Neuron (in vitro differentiated cells): ENCODE measurements at regions not wholly inside any gene's neighbourhood (a gene's known extent, or its start where the extent isn't known, plus 50 kb on each side); places are given as distances from the start of the nearest gene placed in this dataset.

Experiments used
- H2AFZ ChIP-seq: one replicate; pipeline ENCODE4 v1.6.1; 2013; ENCODE audit warnings: low read depth, mild to moderate bottlenecking, inconsistent platforms, low read length, moderate library complexity
- H3K27me3 ChIP-seq: one replicate; pipeline ENCODE4 v1.6.1; 2013; ENCODE audit warnings: low read length; ENCODE audit not compliant: insufficient read depth
- H3K36me3 ChIP-seq: one replicate; pipeline ENCODE4 v1.6.1; 2013; ENCODE audit warnings: low read length; ENCODE audit not compliant: insufficient read depth
- H3K4me1 ChIP-seq: one replicate; pipeline ENCODE4 v1.6.1; 2013; ENCODE audit warnings: low read length; ENCODE audit not compliant: insufficient read depth
- H3K4me3 ChIP-seq: 2 replicates; pipeline ENCODE4 v1.5.1; 2013; ENCODE audit warnings: mild to moderate bottlenecking, low read length, moderate library complexity
- H3K9me3 ChIP-seq: one replicate; pipeline ENCODE4 v1.6.1; 2013; ENCODE audit warnings: low read length

DNA sequence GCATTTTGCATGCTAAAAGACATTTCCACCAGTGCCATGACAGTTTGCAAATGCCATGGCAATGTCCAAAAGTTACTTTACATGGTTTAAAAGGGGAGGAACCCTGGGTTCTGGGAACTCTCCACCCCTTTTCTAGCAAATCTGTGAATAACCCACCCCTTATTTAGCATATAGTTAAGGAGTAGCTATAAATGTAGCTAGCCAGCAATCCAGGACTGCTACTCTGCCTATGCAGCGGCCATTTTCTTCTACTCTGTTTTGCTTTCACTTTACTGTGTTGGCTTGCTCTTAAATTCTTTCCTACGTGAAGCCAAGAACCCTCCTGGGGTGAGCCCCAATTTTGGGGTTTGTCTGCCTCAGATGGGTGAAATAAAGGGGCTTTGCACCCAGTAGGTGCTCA lies 141.0 kb downstream of the PTPN11 start:
- Histone ChIP-seq H3K4me3 (no peak overlapping the region), H3K27me3 (no peaks in the 10 kb centered on the region), H2AFZ (no peak overlapping the region), H3K4me1 (peaks cover 26% of the 10 kb centered on the region), H3K36me3 (no peaks in the 10 kb centered on the region), H3K9me3 (no peaks in the 10 kb centered on the region)

DNA sequence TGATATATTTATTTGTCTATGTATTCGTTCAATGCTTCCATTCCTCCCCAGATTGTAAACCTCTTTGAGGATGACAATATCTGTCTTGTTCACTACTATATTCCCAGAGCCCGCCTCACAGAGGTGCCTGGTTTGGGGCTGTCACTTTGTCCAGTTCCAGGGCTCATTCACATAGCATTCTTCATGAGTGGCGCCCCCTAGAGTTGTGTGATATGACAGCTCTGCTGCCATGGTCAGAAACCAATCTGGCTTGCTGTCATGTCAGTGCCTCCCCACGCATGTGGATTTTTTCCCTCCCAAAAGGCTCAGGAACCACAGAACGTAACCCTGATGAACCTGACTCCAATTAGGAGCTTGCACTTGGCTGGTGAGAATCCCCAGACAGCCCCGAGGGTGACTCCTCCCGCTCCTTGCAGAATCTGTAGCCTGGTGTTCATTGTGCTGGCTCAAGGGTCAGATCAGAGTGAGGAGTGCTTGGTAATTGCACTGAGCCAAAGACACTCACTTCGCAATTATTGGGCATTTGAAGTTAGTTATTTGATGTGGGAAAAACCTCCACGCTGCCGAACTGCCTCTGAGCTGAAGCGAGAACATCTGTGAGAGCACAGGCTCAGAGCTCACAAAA lies 145.5 kb downstream of the PTPN11 start:
- Histone ChIP-seq H3K36me3 (no peaks in the 10 kb centered on the region), H3K9me3 (no peaks in the 10 kb centered on the region), H3K4me1 (peaks cover 6% of the 10 kb centered on the region), H2AFZ (no peak overlapping the region), H3K4me3 (no peak overlapping the region), H3K27me3 (no peaks in the 10 kb centered on the region)

DNA sequence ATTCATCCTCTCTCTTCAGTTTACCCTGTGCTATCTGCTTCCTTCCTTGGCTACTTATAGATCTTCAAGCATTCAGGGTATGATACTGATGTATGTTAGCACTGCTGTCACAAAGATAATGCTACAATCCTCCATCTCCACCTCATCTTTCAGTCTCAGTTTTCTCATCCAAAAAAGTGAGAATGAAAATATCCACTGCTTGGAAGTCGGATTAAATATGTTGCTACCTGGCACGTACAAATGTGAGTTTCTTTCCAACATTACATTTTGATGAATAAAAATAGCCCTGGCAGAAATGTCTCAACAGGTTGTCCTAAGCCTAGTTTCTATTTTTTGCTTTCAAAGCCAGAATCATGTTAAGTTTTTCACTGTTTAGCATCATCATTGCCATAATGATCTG lies 149.9 kb downstream of the PTPN11 start:
- peaks cover 3% of the 10 kb centered on the region for H3K4me1 ChIP-seq
- H3K27me3 ChIP-seq = no peaks in the 10 kb centered on the region
- H2AFZ ChIP-seq = no peak overlapping the region
- no peaks in the 10 kb centered on the region for H3K9me3 ChIP-seq
- H3K4me3 ChIP-seq = no peak overlapping the region
- no peaks in the 10 kb centered on the region for H3K36me3 ChIP-seq

DNA sequence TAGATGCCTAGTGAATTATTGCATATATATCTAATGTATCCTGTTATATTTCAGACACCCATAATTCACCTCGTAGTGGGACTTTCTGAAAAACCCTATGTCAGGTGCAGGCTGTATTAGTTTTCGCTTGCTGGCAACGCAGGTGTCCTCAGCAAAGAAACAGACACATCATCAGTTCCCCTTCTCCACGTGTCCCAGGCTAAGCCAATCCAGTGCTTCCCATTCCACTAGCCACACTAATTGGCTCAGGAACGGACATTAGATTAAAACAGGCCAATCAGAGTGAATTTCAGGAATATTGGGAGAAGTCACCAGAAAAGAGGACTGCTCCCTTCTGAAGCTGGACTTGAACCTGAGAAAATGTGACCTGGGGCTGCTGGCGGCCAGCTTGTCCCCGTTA lies 151.3 kb downstream of the PTPN11 start:
- Histone ChIP-seq H3K4me1 (peaks cover 3% of the 10 kb centered on the region), H2AFZ (no peak overlapping the region), H3K9me3 (no peaks in the 10 kb centered on the region), H3K4me3 (no peak overlapping the region), H3K27me3 (peaks cover 2% of the 10 kb centered on the region), H3K36me3 (no peaks in the 10 kb centered on the region)

DNA sequence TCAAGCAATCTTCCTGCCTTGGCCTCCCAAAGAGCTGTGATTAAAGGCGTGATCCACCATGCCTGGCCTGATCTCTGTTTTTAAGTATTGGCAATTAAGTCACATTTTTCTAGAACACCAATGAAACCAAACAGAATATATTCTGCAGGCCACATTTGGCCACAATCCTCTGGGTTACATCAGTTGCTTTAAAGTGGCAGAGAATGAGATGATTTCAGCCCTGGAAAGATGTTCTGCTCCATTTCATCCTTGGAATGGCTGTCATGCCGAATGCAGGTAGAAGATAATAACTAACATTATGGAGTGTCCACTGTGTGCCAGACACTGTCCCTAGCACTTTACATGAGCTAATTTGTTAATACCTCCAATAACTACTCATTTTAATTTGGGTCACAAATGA lies 154.4 kb downstream of the PTPN11 start:
- peaks cover 7% of the 10 kb centered on the region for H3K27me3 ChIP-seq
- peaks cover 16% of the 10 kb centered on the region for H3K4me1 ChIP-seq
- no peaks in the 10 kb centered on the region for H3K36me3 ChIP-seq

DNA sequence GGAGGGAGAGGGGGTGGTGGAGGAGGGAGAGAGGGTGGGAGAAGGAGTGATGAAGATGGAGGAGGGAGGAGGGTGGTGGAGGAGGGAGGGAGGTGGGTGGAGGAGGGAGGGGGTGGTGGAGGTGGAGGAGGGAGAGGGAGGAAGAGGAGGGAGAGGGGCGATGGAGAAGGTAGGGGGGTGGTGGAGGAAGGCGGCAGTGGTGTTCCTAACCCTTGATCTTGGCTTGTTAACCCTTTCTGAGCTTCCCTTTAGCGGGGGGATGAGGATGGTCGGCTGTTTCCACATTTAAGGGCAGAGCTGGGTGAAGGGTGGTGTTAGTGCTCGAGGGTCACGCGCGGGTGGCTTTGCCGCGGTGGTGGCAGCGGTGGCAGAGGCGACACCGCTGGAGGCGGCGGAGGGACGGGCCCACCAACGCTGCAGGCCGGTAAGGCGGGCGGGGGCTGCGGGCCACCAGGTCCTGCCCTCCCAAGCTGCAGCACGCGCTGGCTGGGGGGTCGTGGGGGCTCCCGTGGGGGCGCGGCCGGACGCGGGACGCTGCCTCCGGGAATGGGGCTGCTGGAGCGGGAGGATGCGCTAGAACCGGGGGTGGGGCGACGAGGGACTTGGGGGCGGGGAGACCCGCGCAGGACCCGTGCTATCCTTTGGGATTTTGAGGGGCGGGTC lies 156.3 kb downstream of the PTPN11 start:
- no peak overlapping the region for H3K4me3 ChIP-seq
- peaks cover 7% of the 10 kb centered on the region for H3K27me3 ChIP-seq
- peaks cover 20% of the 10 kb centered on the region for H3K4me1 ChIP-seq
- H2AFZ ChIP-seq = peak overlapping the region; percentile 43
- no peaks in the 10 kb centered on the region for H3K36me3 ChIP-seq
- no peaks in the 10 kb centered on the region for H3K9me3 ChIP-seq

More for the DNA sequence above, 154.4 kb downstream of the PTPN11 start:
- no peaks in the 10 kb centered on the region for H3K9me3 ChIP-seq
- H2AFZ ChIP-seq = no peak overlapping the region
- H3K4me3 ChIP-seq = no peak overlapping the region

GRCh38 chr12:112575559-112576067 lies 156.9 kb downstream of the PTPN11 start:
- Histone ChIP-seq H3K27me3 (peaks cover 7% of the 10 kb centered on the region), H3K4me3 (no peak overlapping the region), H3K36me3 (no peaks in the 10 kb centered on the region), H3K9me3 (no peaks in the 10 kb centered on the region), H3K4me1 (peaks cover 20% of the 10 kb centered on the region), H2AFZ (no peak overlapping the region)

- Histone ChIP-seq H3K4me3 (no peak overlapping the region), H3K27me3 (peaks cover 7% of the 10 kb centered on the region), H3K4me1 (peaks cover 20% of the 10 kb centered on the region), H2AFZ (no peak overlapping the region), H3K9me3 (no peaks in the 10 kb centered on the region), H3K36me3 (no peaks in the 10 kb centered on the region)
Measured at GRCh38 chr12:112577473-112578329, 159.0 kb downstream of the PTPN11 start.

GRCh38 chr12:112584266-112584722 lies 165.5 kb downstream of the PTPN11 start:
- H3K36me3 ChIP-seq = no peaks in the 10 kb centered on the region
- H3K4me3 ChIP-seq = no peak overlapping the region
- no peaks in the 10 kb centered on the region for H3K27me3 ChIP-seq
- H3K9me3 ChIP-seq = peaks cover 3% of the 10 kb centered on the region
- no peak overlapping the region for H2AFZ ChIP-seq
- no peaks in the 10 kb centered on the region for H3K4me1 ChIP-seq

GRCh38 chr12:112586148-112586783 lies 167.5 kb downstream of the PTPN11 start:
- no peak overlapping the region for H3K4me3 ChIP-seq
- H3K27me3 ChIP-seq = no peaks in the 10 kb centered on the region
- no peak overlapping the region for H2AFZ ChIP-seq
- H3K36me3 ChIP-seq = no peaks in the 10 kb centered on the region
- peaks cover 3% of the 10 kb centered on the region for H3K9me3 ChIP-seq
- no peaks in the 10 kb centered on the region for H3K4me1 ChIP-seq

GRCh38 chr12:112589275-112589674 lies 170.5 kb downstream of the PTPN11 start:
- Histone ChIP-seq H3K9me3 (peaks cover 3% of the 10 kb centered on the region), H3K27me3 (peaks cover 2% of the 10 kb centered on the region), H3K36me3 (no peaks in the 10 kb centered on the region), H3K4me1 (no peaks in the 10 kb centered on the region), H2AFZ (no peak overlapping the region), H3K4me3 (no peak overlapping the region)

DNA sequence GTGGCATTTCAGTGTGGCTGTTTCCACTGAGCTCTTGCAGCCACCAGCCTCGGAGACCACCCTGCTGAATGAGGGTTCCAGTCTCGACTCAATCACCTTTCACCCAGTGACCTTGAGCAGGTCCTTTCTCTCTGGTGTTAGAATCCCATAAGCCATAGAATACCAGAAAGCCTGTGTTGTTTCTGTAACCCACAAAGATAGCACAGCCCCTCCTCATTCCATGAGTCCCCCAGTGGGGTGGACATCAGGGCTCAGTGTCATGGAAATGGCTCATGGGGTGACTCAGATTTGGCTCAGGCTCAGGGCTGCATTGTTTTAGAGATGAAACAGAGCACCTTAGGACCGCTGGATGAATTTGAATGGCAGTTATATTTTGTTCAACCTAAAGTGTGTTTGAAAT lies 171.5 kb downstream of the PTPN11 start:
- H3K9me3 ChIP-seq = no peaks in the 10 kb centered on the region
- H3K4me1 ChIP-seq = no peaks in the 10 kb centered on the region
- no peak overlapping the region for H2AFZ ChIP-seq
- H3K27me3 ChIP-seq = peaks cover 2% of the 10 kb centered on the region
- no peaks in the 10 kb centered on the region for H3K36me3 ChIP-seq
- H3K4me3 ChIP-seq = no peak overlapping the region

- no peak overlapping the region for H3K4me3 ChIP-seq
- no peaks in the 10 kb centered on the region for H3K36me3 ChIP-seq
- H3K9me3 ChIP-seq = no peaks in the 10 kb centered on the region
- peaks cover 2% of the 10 kb centered on the region for H3K27me3 ChIP-seq
- no peaks in the 10 kb centered on the region for H3K4me1 ChIP-seq
- no peak overlapping the region for H2AFZ ChIP-seq
Measured at GRCh38 chr12:112591488-112591887, 172.7 kb downstream of the PTPN11 start.
